ENCODE measurements at regions not wholly inside any gene's neighbourhood (a gene's known extent, or its start where the extent isn't known, plus 50 kb on each side); places are given as distances from the start of the nearest gene placed in this dataset.

- H3K4me3 ChIP-seq (ENCODE audit: low read depth, low read length): no peak overlapping the region
Observed at GRCh38 chr6:148192310-148192709, 150.3 kb upstream of the SASH1 start.

GRCh38 chr6:148193063-148193680 is 149.5 kb upstream of the SASH1 start:
- no peak overlapping the region for H3K4me3 ChIP-seq (ENCODE audit: low read depth, low read length)
- DNase-seq: no peak
- TF ChIP-seq CTCF (IDR thresholded peaks at IDR 0.05; ENCODE audit: low read depth, low read length, missing control alignments): no peak
- H3K27me3 ChIP-seq (replicated peaks): no peaks in the 10 kb centered on the region
- H3K27ac ChIP-seq: no peak overlapping the region
- no peaks in the 10 kb centered on the region for H3K36me3 ChIP-seq (replicated peaks)
- in situ Hi-C loops (cut with HindIII; ENCODE audit: low pct_ligation_motif_present, low sequenced_read_pairs): loop anchor here (25.0 kb wide), 1 partner anchor 269 kb away; no protein-coding TSS in a partner anchor

More at GRCh38 chr6:148192310-148192709, 150.3 kb upstream of the SASH1 start:
- peak overlapping the region; percentile 14 for H3K27ac ChIP-seq
- TF ChIP-seq CTCF (IDR thresholded peaks at IDR 0.05; ENCODE audit: low read depth, low read length, missing control alignments): no peak
- no peaks in the 10 kb centered on the region for H3K36me3 ChIP-seq (replicated peaks)
- DNase-seq: peak; percentile 75
- in situ Hi-C loops (cut with HindIII; ENCODE audit: low pct_ligation_motif_present, low sequenced_read_pairs): loop anchor here (25.0 kb wide), 1 partner anchor 270 kb away; no protein-coding TSS in a partner anchor
- H3K27me3 ChIP-seq (replicated peaks): no peaks in the 10 kb centered on the region

GRCh38 chr6:148195511-148195910 is 147.1 kb upstream of the SASH1 start:
- in situ Hi-C loops (cut with HindIII; ENCODE audit: low pct_ligation_motif_present, low sequenced_read_pairs): loop anchor here (25.0 kb wide), 1 partner anchor 267 kb away; no protein-coding TSS in a partner anchor
- no peaks in the 10 kb centered on the region for H3K27me3 ChIP-seq (replicated peaks)
- H3K36me3 ChIP-seq (replicated peaks): no peaks in the 10 kb centered on the region
- no peak for DNase-seq
- no peak overlapping the region for H3K27ac ChIP-seq
- TF ChIP-seq CTCF (IDR thresholded peaks at IDR 0.05; ENCODE audit: low read depth, low read length, missing control alignments): no peak
- H3K4me3 ChIP-seq (ENCODE audit: low read depth, low read length): no peak overlapping the region

- Histone ChIP-seq H3K27ac (no peak overlapping the region), H3K27me3 (replicated peaks) (no peaks in the 10 kb centered on the region), H3K36me3 (replicated peaks) (no peaks in the 10 kb centered on the region), H3K4me3 (ENCODE audit: low read depth, low read length) (no peak overlapping the region)
- in situ Hi-C loops (cut with HindIII; ENCODE audit: low pct_ligation_motif_present, low sequenced_read_pairs): loop anchor here (25.0 kb wide), 1 partner anchor 263 kb away; no protein-coding TSS in a partner anchor
- no peak for TF ChIP-seq CTCF (IDR thresholded peaks at IDR 0.05; ENCODE audit: low read depth, low read length, missing control alignments)
- DNase-seq: no peak
Observed at GRCh38 chr6:148199584-148199983, 143.1 kb upstream of the SASH1 start.

- in situ Hi-C loops (cut with HindIII; ENCODE audit: low pct_ligation_motif_present, low sequenced_read_pairs): no loop called here
- peak; percentile 14 for TF ChIP-seq CTCF (IDR thresholded peaks at IDR 0.05; ENCODE audit: low read depth, low read length, missing control alignments)
- DNase-seq: no peak
- no peak overlapping the region for H3K27ac ChIP-seq
- H3K36me3 ChIP-seq (replicated peaks): no peaks in the 10 kb centered on the region
- H3K27me3 ChIP-seq (replicated peaks): no peaks in the 10 kb centered on the region
- H3K4me3 ChIP-seq (ENCODE audit: low read depth, low read length): no peak overlapping the region
Observed at GRCh38 chr6:148200293-148200692, 142.3 kb upstream of the SASH1 start.

GRCh38 chr6:148200781-148201180 is 141.9 kb upstream of the SASH1 start:
- in situ Hi-C loops (cut with HindIII; ENCODE audit: low pct_ligation_motif_present, low sequenced_read_pairs): no loop called here
- Histone ChIP-seq H3K4me3 (ENCODE audit: low read depth, low read length) (no peak overlapping the region), H3K27ac (no peak overlapping the region), H3K27me3 (replicated peaks) (no peaks in the 10 kb centered on the region), H3K36me3 (replicated peaks) (no peaks in the 10 kb centered on the region)
- TF ChIP-seq CTCF (IDR thresholded peaks at IDR 0.05; ENCODE audit: low read depth, low read length, missing control alignments): no peak
- DNase-seq: no peak

Measured in brain microvascular endothelial cell (primary cell).